CD4-positive, alpha-beta T cell (primary cell): ENCODE measurements at regions not wholly inside any gene's neighbourhood (a gene's known extent, or its start where the extent isn't known, plus 50 kb on each side); places are given as distances from the start of the nearest gene placed in this dataset.

Experiments
- ATAC-seq: fragments of 200-7000 bp; cut with Tn5 transposase; one replicate; pipeline ENCODE4 v1.10.0; 2022; ENCODE audit warnings: mild to moderate bottlenecking; ENCODE audit not compliant: poor library complexity
- CTCF ChIA-PET: fragments of 350-600 bp; sonication (Branson Sonifier 250); formaldehyde crosslinking; loops from one replicate; lab custom pipeline; 2021; ENCODE audit warnings: antibody characterized with exemption, inconsistent platforms; lab: Charles Lee
- POLR2A ChIA-PET: fragments of 350-600 bp; sonication (Branson Sonifier 250); formaldehyde crosslinking; loops from one replicate; lab custom pipeline; 2021; ENCODE audit warnings: antibody characterized with exemption, inconsistent platforms; lab: Charles Lee
- DNase-seq, 14 experiments: peaks; one replicate each; pipeline ENCODE4 v3.0.0-alpha.2; 2013 to 2020; ENCODE audit warnings: mixed read lengths in 2 of 14
- H3K27ac ChIP-seq, 2 donors: one replicate each; pipeline versions ENCODE4 v1.5.1 to v1.7.0; 2013; ENCODE audit warnings: low read length in 2 of 2, low read depth in 1 of 2, mild to moderate bottlenecking in 1 of 2
- H3K27me3 ChIP-seq, 2 experiments: 1 replicate in 1 of 2; 2 replicates in 1 of 2; pipeline versions ENCODE4 v1.6.1 to v1.7.0; 2013; ENCODE audit warnings: low read length in 2 of 2, control low read depth in 1 of 2, mild to moderate bottlenecking in 1 of 2, moderate library complexity in 1 of 2; ENCODE audit not compliant: insufficient read depth in 2 of 2, control insufficient read depth in 1 of 2
- H3K36me3 ChIP-seq: one replicate; pipeline ENCODE4 v1.6.1; 2013; ENCODE audit warnings: low read length, control low read depth; ENCODE audit not compliant: insufficient read depth
- H3K4me1 ChIP-seq: one replicate; pipeline ENCODE4 v1.6.1; 2013; ENCODE audit warnings: low read length, control low read depth; ENCODE audit not compliant: insufficient read depth
- H3K4me3 ChIP-seq: one replicate; pipeline ENCODE4 v1.5.1; 2013; ENCODE audit warnings: mild to moderate bottlenecking, low read length, moderate library complexity
- H3K9me3 ChIP-seq, 2 experiments: 1 replicate in 1 of 2; 2 replicates in 1 of 2; pipeline versions ENCODE4 v1.6.1 to v1.7.0; 2013; ENCODE audit warnings: low read length in 2 of 2, mild to moderate bottlenecking in 2 of 2, control low read depth in 1 of 2, moderate library complexity in 1 of 2; ENCODE audit not compliant: control insufficient read depth in 1 of 2, insufficient read depth in 1 of 2
- H3K27ac Mint-ChIP-seq: one replicate; pipeline ENCODE4 v1.8.0; 2020; ENCODE audit warnings: mixed read lengths
- H3K27me3 Mint-ChIP-seq: one replicate; pipeline ENCODE4 v1.8.0; 2021; ENCODE audit warnings: mixed read lengths
- H3K36me3 Mint-ChIP-seq: one replicate; pipeline ENCODE4 v1.8.0; 2021; ENCODE audit warnings: low read depth, mixed read lengths
- H3K4me1 Mint-ChIP-seq: one replicate; pipeline ENCODE4 v1.8.0; 2021; ENCODE audit warnings: low read depth, mixed read lengths
- H3K4me3 Mint-ChIP-seq: one replicate; pipeline ENCODE4 v1.8.0; 2020; ENCODE audit warnings: mild to moderate bottlenecking, mixed read lengths
- H3K9me3 Mint-ChIP-seq: one replicate; pipeline ENCODE4 v1.8.0; 2020; ENCODE audit warnings: mixed read lengths
- intact Hi-C, 2 experiments: fragments of 100-400 bp; cut with DNase I in 1 of 2; cut with micrococcal nuclease in 1 of 2; formaldehyde crosslinking; loops; one replicate each; pipeline versions ENCODE4 v1.15.1 to v1.9.0; 2023 to 2025; cut with DNase I, micrococcal nuclease
- TF ChIP-seq, protein P1 (sequence below): fragments of 200-600 bp; IDR thresholded peaks from one replicate; pipeline ENCODE4 v1.8.0; 2022; ENCODE audit warnings: antibody characterized with exemption, mild to moderate bottlenecking

DNA sequence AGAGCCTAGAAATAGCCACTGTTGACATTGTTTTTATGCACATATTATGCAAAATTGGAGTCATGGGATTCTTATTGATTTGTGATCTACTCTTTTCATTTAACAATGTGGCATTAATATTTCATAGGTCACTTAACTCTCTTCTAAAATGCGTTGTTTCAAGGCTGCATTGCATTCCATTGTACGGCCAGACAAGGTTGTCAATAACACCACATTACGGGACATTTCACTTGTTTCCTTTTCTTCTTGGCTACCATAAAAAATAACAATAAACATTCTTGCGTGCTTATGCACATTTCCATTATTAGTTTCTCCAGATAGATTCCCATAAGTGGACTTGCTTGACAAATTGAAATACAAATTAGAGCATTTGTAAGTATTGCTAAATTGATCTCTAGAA, 120.8 kb upstream of the TMCC3 start:
- ATAC-seq (no peak), DNase-seq (no peak)
- H3K9me3 ChIP-seq, result no peaks in the 10 kb centered on the region
- Mint-ChIP-seq H3K4me3 (no peak overlapping the region), H3K9me3 (no peaks in the 10 kb centered on the region), H3K27me3 (peaks cover 28% of the 10 kb centered on the region), H3K36me3 (no peaks in the 10 kb centered on the region), H3K4me1 (no peaks in the 10 kb centered on the region), H3K27ac (no peak overlapping the region)
- peaks cover 4 to 14% of the 10 kb centered on the region in 2 experiments for H3K27me3 ChIP-seq
- ChIA-PET CTCF (no interaction called here), POLR2A (no interaction called here)
- no peak overlapping the region for H3K4me3 ChIP-seq
- TF ChIP-seq, protein P1, sequence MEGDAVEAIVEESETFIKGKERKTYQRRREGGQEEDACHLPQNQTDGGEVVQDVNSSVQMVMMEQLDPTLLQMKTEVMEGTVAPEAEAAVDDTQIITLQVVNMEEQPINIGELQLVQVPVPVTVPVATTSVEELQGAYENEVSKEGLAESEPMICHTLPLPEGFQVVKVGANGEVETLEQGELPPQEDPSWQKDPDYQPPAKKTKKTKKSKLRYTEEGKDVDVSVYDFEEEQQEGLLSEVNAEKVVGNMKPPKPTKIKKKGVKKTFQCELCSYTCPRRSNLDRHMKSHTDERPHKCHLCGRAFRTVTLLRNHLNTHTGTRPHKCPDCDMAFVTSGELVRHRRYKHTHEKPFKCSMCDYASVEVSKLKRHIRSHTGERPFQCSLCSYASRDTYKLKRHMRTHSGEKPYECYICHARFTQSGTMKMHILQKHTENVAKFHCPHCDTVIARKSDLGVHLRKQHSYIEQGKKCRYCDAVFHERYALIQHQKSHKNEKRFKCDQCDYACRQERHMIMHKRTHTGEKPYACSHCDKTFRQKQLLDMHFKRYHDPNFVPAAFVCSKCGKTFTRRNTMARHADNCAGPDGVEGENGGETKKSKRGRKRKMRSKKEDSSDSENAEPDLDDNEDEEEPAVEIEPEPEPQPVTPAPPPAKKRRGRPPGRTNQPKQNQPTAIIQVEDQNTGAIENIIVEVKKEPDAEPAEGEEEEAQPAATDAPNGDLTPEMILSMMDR, result no peak
- H3K4me1 ChIP-seq, result no peaks in the 10 kb centered on the region
- no peaks in the 10 kb centered on the region for H3K36me3 ChIP-seq
- intact Hi-C loops, result no loop called here
- no peak overlapping the region for H3K27ac ChIP-seq

DNA sequence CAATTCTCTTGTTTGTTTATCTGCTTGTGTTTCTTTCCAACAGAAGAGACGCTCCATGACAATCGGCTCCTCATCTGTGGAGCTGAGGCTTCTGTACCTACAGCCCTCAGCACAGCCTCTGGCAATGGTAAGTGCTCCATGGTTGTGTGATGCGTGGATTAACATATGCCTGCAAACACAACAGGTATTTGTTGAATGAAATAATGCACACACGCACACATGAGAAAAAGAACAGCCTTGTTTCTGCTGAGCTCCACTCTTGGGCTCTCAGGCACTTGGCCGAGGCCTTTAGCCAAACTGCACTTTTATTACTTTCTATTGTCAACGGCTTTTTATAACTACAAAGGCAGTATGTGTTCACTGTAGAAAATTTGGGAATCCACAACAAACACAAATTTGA, 120.4 kb upstream of the TMCC3 start:
- no peak for ATAC-seq
- no peaks in the 10 kb centered on the region for H3K4me1 ChIP-seq
- no peaks in the 10 kb centered on the region for H3K36me3 Mint-ChIP-seq
- H3K27me3 ChIP-seq, result peaks cover 4 to 14% of the 10 kb centered on the region in 2 experiments
- no peak overlapping the region for H3K27ac Mint-ChIP-seq
- POLR2A ChIA-PET, result no interaction called here
- no peak for DNase-seq
- H3K36me3 ChIP-seq, result no peaks in the 10 kb centered on the region
- H3K9me3 ChIP-seq, result no peaks in the 10 kb centered on the region
- no peaks in the 10 kb centered on the region for H3K4me1 Mint-ChIP-seq
- intact Hi-C loops, result no loop called here
- H3K4me3 Mint-ChIP-seq, result no peak overlapping the region
- TF ChIP-seq, protein P1, result no peak
- H3K4me3 ChIP-seq, result no peak overlapping the region
- no peak overlapping the region for H3K27ac ChIP-seq
- CTCF ChIA-PET, result no interaction called here
- peaks cover 27% of the 10 kb centered on the region for H3K27me3 Mint-ChIP-seq
- no peaks in the 10 kb centered on the region for H3K9me3 Mint-ChIP-seq

DNA sequence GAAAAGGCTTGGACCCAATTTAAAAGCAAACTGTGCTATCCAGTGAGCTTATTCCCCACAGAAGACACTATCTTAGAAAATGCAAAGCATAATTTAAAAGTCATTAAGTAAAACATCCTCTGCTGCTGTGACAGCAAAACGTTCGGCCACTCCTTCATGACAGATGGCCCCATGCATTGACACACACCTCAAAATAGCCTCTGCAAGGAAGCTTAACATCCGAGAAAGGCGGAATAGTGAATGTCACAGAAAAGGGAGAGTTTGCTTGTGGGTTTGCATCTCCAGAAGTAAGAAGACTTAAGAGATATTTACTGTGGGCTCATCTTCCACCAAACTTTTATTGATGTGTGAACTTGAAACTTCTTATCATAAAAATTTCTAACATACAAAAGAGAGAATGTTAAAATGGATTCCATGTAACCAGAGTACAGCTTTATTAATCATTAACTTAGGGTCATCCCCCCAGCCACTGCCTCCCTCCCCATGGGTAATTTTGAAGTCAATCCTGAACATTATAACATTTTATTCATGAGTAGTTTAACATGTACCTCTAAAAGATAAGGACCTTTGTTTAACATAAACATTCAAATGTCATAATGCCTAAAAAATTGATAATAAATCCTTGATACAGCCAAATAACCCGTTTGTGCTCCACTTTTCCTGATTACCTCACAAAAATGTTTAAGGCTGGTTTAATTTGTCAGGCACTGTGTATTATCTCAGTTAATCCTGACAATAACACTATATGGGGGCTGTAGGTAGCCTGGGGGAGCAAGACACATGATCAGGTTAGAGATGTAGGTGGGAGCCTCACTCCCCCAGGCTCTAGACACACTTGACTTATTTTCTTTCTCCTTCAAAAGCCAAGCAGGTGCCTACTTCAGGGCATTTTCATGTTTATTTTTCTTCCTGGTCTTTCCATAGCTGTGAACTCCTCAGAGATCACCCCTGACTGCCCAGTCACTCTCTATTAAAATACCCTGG, 119.7 kb upstream of the TMCC3 start:
- Mint-ChIP-seq H3K27ac (no peak overlapping the region), H3K36me3 (no peaks in the 10 kb centered on the region), H3K9me3 (no peaks in the 10 kb centered on the region), H3K27me3 (peaks cover 22% of the 10 kb centered on the region), H3K4me1 (no peaks in the 10 kb centered on the region), H3K4me3 (no peak overlapping the region)
- H3K36me3 ChIP-seq, result no peaks in the 10 kb centered on the region
- no peak for ATAC-seq
- H3K27me3 ChIP-seq, result peaks cover 4 to 14% of the 10 kb centered on the region in 2 experiments
- no peaks in the 10 kb centered on the region for H3K9me3 ChIP-seq
- ChIA-PET CTCF (no interaction called here), POLR2A (no interaction called here)
- no peak for DNase-seq
- no peak overlapping the region for H3K27ac ChIP-seq
- no peak overlapping the region for H3K4me3 ChIP-seq
- intact Hi-C loops, result no loop called here
- no peaks in the 10 kb centered on the region for H3K4me1 ChIP-seq
- TF ChIP-seq, protein P1, result no peak
